Kidney (tissue), 13 donors: ENCODE measurements at regions not wholly inside any gene's neighbourhood (a gene's known extent, or its start where the extent isn't known, plus 50 kb on each side); places are given as distances from the start of the nearest gene placed in this dataset.
A peak's percentile ranks its signal among the peaks of the same experiment; 100 is the strongest.

ENCODE experiments used
- DNase-seq, 5 donors: peaks; one replicate each; pipeline ENCODE4 v3.0.0-alpha.2; 2013 to 2020
- FAIRE-seq: peaks from 2 replicates; lab custom pipeline; 2012; peaks lifted over from hg19 to GRCh38; lab: Jason Lieb, UNC
- H3K27ac ChIP-seq, 2 donors: one replicate each; pipeline ENCODE4 v1.7.0; 2013; ENCODE audit warnings: low read depth in 2 of 2, low read length in 2 of 2, inconsistent platforms in 1 of 2
- H3K27me3 ChIP-seq: one replicate; pipeline ENCODE4 v1.7.1; 2013; ENCODE audit warnings: low read length, inconsistent platforms; ENCODE audit not compliant: control insufficient read depth, insufficient read depth
- H3K36me3 ChIP-seq, 3 donors: one replicate each; pipeline versions ENCODE4 v1.7.0 to v1.7.1; 2013; ENCODE audit warnings: low read length in 3 of 3, control low read depth in 1 of 3, inconsistent platforms in 1 of 3; ENCODE audit not compliant: insufficient read depth in 3 of 3, control insufficient read depth in 2 of 3
- H3K4me1 ChIP-seq, 3 donors: one replicate each; pipeline versions ENCODE4 v1.7.0 to v1.7.1; 2013; ENCODE audit warnings: low read length in 3 of 3, inconsistent platforms in 1 of 3, low read depth in 1 of 3; ENCODE audit not compliant: control insufficient read depth in 2 of 3, insufficient read depth in 2 of 3
- H3K4me3 ChIP-seq, 3 donors: one replicate each; pipeline versions ENCODE4 v1.7.0 to v1.8.1; 2013; ENCODE audit warnings: low read length in 3 of 3, control low read depth in 1 of 3, inconsistent platforms in 1 of 3
- H3K9ac ChIP-seq, 3 donors: one replicate each; pipeline versions ENCODE4 v1.7.0 to v1.7.1; 2013; ENCODE audit warnings: low read length in 3 of 3, control low read depth in 1 of 3, inconsistent platforms in 1 of 3
- H3K9me3 ChIP-seq, 3 donors: one replicate each; pipeline versions ENCODE4 v1.7.0 to v1.7.1; 2013; ENCODE audit warnings: low read length in 3 of 3, control low read depth in 1 of 3, inconsistent platforms in 1 of 3; ENCODE audit not compliant: control insufficient read depth in 2 of 3, insufficient read depth in 1 of 3
- CTCF ChIP-seq: IDR thresholded peaks from 3 replicates; pipeline ENCODE4 v1.5.1; 2012; ENCODE audit warnings: mild to moderate bottlenecking, moderate library complexity, borderline replicate concordance; ENCODE audit not compliant: insufficient read depth; ENCODE audit errors: extremely low read depth
- intact Hi-C: fragments of 100-400 bp; cut with DNase I; formaldehyde crosslinking; loops from one replicate; pipeline ENCODE4 v1.11.1; 2022
- donor health status: control.
- donor health status: control.
- donor health status: control.
- donor health status: control.
- donor health status: control.
- donor health status: DM: yes; HTN: yes; CAD: no.
- donor health status: Normal renal cell carcinoma (clear cell type).

DNA sequence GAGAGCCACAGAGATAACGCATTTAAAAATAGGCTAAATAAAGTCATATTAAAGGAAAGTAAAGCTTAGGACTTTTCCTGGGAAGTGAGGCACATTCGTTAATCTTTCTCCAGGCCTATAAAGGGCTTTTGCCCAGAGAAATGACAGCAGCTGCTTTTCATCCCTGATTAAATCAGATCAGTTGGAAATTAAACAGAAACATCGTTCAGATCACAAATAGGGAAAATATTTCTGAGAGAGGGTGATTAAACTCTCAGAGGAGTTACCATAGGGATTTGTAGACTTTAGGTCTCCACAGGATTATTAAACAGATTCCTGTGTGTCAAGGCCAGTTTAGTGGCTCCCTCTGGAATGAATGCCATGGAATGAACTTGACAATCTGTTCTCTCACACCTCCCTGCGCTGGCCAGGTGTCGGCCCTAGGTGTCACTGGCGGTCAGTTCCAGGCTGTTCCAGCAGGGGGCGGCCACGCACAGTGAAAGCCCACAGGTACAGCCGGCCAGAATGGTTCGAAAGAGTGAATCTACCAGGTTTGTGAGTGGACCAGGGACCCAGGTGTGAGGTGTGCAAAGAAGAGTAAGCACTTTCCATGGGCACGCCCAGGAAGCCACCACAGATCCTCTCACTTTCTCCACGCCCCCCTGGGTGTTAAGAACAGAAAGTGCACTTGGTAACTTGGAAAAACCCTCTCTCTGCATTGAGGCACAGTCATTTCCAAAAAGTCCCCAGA lies 253.0 kb upstream of the RASGRP1 start:
- peak overlapping the region in 1 of 3 donors; percentile 6 for H3K9ac ChIP-seq
- H3K36me3 ChIP-seq = no peaks in the 10 kb centered on the region
- TF ChIP-seq CTCF = peak; percentile 99
- H3K4me3 ChIP-seq = peak overlapping the region in 1 of 3 donors; percentile 9
- H3K9me3 ChIP-seq = no peaks in the 10 kb centered on the region
- H3K4me1 ChIP-seq = peaks cover 0 to 9% (median 0%) of the 10 kb centered on the region in 3 donors
- FAIRE-seq (peak; percentile 49), DNase-seq (peak; percentile 85 to 92 (median 91))
- intact Hi-C loops = loop anchor here (10.0 kb wide), 1 partner anchor 177 kb away; no protein-coding TSS in a partner anchor
- no peaks in the 10 kb centered on the region for H3K27me3 ChIP-seq
- H3K27ac ChIP-seq = no peak overlapping the region

GRCh38 chr15:38818157-38818790 lies 253.7 kb upstream of the RASGRP1 start:
- H3K36me3 ChIP-seq = no peaks in the 10 kb centered on the region
- no peaks in the 10 kb centered on the region for H3K9me3 ChIP-seq
- intact Hi-C loops = loop anchor here (10.0 kb wide), 1 partner anchor 177 kb away; no protein-coding TSS in a partner anchor
- H3K9ac ChIP-seq = peak overlapping the region in 1 of 3 donors; percentile 6
- peak overlapping the region in 1 of 3 donors; percentile 9 for H3K4me3 ChIP-seq
- no peak for TF ChIP-seq CTCF
- no peaks in the 10 kb centered on the region for H3K27me3 ChIP-seq
- no peak overlapping the region for H3K27ac ChIP-seq
- FAIRE-seq = no peak
- no peak for DNase-seq
- H3K4me1 ChIP-seq = peaks cover 0 to 9% (median 0%) of the 10 kb centered on the region in 3 donors

DNA sequence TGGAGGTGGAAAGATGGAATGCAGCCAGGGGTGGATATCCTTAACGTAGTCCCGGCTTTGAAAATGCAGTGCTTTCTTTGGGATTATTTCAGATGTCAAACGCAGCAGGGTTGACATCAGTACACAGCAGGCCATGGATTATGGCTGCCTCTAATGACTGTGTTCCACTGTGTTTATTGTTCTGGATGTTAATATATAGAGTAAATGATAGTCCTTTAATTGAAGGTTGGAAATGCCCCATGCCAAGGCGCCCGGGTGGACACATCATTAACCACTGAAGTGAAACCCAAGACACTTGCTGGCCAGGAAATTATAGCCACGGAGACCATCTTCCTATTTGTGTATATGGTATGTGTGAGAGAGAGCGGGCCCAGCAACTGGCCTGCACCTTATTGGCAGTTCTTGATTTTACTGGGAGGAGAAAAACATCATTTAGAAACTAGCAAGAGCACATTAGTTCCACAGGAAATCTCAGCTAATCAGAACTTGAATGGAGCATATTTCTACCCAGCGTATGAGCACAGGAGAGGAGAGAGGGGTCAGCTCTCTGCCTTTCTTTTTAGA lies 254.9 kb upstream of the RASGRP1 start:
- Histone ChIP-seq H3K27ac (no peak overlapping the region), H3K9me3 (no peaks in the 10 kb centered on the region)
- no peak for FAIRE-seq

More for the DNA sequence above, 254.9 kb upstream of the RASGRP1 start:
- no peak for DNase-seq
- intact Hi-C loops = loop anchor here (10.0 kb wide), 1 partner anchor 175 kb away; no protein-coding TSS in a partner anchor
- no peaks in the 10 kb centered on the region for H3K36me3 ChIP-seq
- H3K9ac ChIP-seq = no peak overlapping the region
- TF ChIP-seq CTCF = no peak
- H3K4me1 ChIP-seq = peaks cover 0 to 9% (median 0%) of the 10 kb centered on the region in 3 donors
- no peak overlapping the region for H3K4me3 ChIP-seq
- no peaks in the 10 kb centered on the region for H3K27me3 ChIP-seq
